HepG2 (cell line): ENCODE measurements at regions not wholly inside any gene's neighbourhood (a gene's known extent, or its start where the extent isn't known, plus 50 kb on each side); places are given as distances from the start of the nearest gene placed in this dataset.

Experiments
- ATAC-seq: fragments of 200-7000 bp; cut with Tn5 transposase; 3 replicates; pipeline ENCODE4 v1.9.1; 2020; ENCODE audit warnings: mild to moderate bottlenecking, moderate library complexity
- BruUV-seq: library from RNA; stranded (reverse); fragments of 400-500 nt; replicated peaks from 2 replicates; lab custom pipeline; 2021; lab: Mats Ljungman, UMichigan
- CTCF ChIA-PET: fragments of 300-600 bp; formaldehyde crosslinking; extraction: SDS; loops from one replicate; lab custom pipeline; 2021; ENCODE audit warnings: low total read pairs, inconsistent platforms, low intra/inter-chr PET ratio; lab: Yijun Ruan, JAX
- POLR2A ChIA-PET: fragments of 350-600 bp; sonication (Branson Sonifier 250); formaldehyde crosslinking; loops from one replicate; lab custom pipeline; 2020; ENCODE audit warnings: antibody characterized with exemption, inconsistent platforms; lab: Yijun Ruan, JAX
- DNase-seq: peaks from one replicate; pipeline ENCODE4 v3.0.0-alpha.2; 2015; ENCODE audit warnings: low spot score
- FAIRE-seq: peaks from 3 replicates; lab custom pipeline; 2011; peaks lifted over from hg19 to GRCh38; lab: Jason Lieb, UNC
- H2AFZ ChIP-seq: one replicate; pipeline ENCODE4 v1.6.1; 2011; ENCODE audit warnings: low read length, inconsistent platforms
- H3K27ac ChIP-seq: fragments of 300-600 bp; 3 replicates; pipeline ENCODE4 v1.8.0; 2011; ENCODE audit warnings: mixed run types, mild to moderate bottlenecking, mixed read lengths, low read length, inconsistent platforms; ENCODE audit not compliant: insufficient read depth; ENCODE audit errors: extremely low read length
- H3K27me3 ChIP-seq, 2 experiments: fragments of 200-600 bp in 1 of 2; 2 replicates in 1 of 2; 3 replicates in 1 of 2; pipeline versions ENCODE4 v1.6.0 to v1.8.0; 2011; ENCODE audit warnings: low read length in 2 of 2, mild to moderate bottlenecking in 2 of 2, moderate library complexity in 2 of 2, inconsistent platforms in 1 of 2; ENCODE audit not compliant: insufficient read depth in 2 of 2, control insufficient read depth in 1 of 2
- H3K36me3 ChIP-seq, 2 experiments: fragments of 200-600 bp in 1 of 2; replicated peaks in 1 of 2; 2 replicates in 1 of 2; 3 replicates in 1 of 2; pipeline versions ENCODE4 v1.5.1 to v1.8.0; 2011; ENCODE audit warnings: low read length in 2 of 2, inconsistent platforms in 1 of 2; ENCODE audit not compliant: insufficient read depth in 2 of 2, control insufficient read depth in 1 of 2
- H3K4me1 ChIP-seq: 2 replicates; pipeline ENCODE4 v1.5.1; 2012; ENCODE audit warnings: low read length, inconsistent platforms; ENCODE audit not compliant: insufficient read depth
- H3K4me2 ChIP-seq: 2 replicates; pipeline ENCODE4 v1.6.0; 2011; ENCODE audit warnings: low read depth, low read length, inconsistent platforms
- H3K4me3 ChIP-seq, 3 experiments: fragments of 200-600 bp in 1 of 3; sonication (generic), shearing (Covaris generic) in 1 of 3; replicated peaks in 1 of 3; 2 replicates each; pipeline ENCODE4 v1.5.1; 2011 to 2016; ENCODE audit warnings: low read length in 3 of 3, inconsistent platforms in 2 of 3, low read depth in 2 of 3, mild to moderate bottlenecking in 2 of 3, control low read depth in 1 of 3, mixed read lengths in 1 of 3; ENCODE audit not compliant: insufficient read depth in 1 of 3
- H3K79me2 ChIP-seq: one replicate; pipeline ENCODE4 v1.6.1; 2011; ENCODE audit warnings: low read length, inconsistent platforms; ENCODE audit not compliant: insufficient read depth
- H3K9ac ChIP-seq: 2 replicates; pipeline ENCODE4 v1.6.0; 2011; ENCODE audit warnings: mild to moderate bottlenecking, low read depth, low read length, inconsistent platforms; ENCODE audit not compliant: insufficient read depth
- H3K9me3 ChIP-seq: 2 replicates; pipeline ENCODE4 v1.5.1; 2012; ENCODE audit warnings: mild to moderate bottlenecking, low read length
- H4K20me1 ChIP-seq: 2 replicates; pipeline ENCODE4 v1.6.0; 2011; ENCODE audit warnings: inconsistent platforms, mild to moderate bottlenecking, low read length, moderate library complexity; ENCODE audit not compliant: insufficient read depth
- CEBPB ChIP-seq: IDR thresholded peaks from 2 replicates; pipeline ENCODE4 v1.6.1; 2011; ENCODE audit warnings: low read depth, low read length, improper control_type of control experiment, borderline replicate concordance
- DDIT3 ChIP-seq: sonication (generic); formaldehyde crosslinking; IDR thresholded peaks from 2 replicates; pipeline ENCODE4 v1.4.0; 2020; ENCODE audit warnings: mild to moderate bottlenecking, missing genetic modification reagents
- GFI1 ChIP-seq: sonication (generic); formaldehyde crosslinking; IDR thresholded peaks from 2 replicates; pipeline ENCODE4 v1.5.0; 2020; ENCODE audit warnings: missing genetic modification reagents, mild to moderate bottlenecking, borderline replicate concordance
- MEF2D ChIP-seq: sonication (generic); formaldehyde crosslinking; IDR thresholded peaks from 2 replicates; pipeline ENCODE4 v1.5.1; 2020; ENCODE audit warnings: mild to moderate bottlenecking, missing genetic modification reagents
- PRDM15 ChIP-seq: sonication (generic); formaldehyde crosslinking; IDR thresholded peaks from 2 replicates; pipeline ENCODE4 v1.4.0; 2020; ENCODE audit warnings: missing genetic modification reagents
- ZNF629 ChIP-seq: sonication (generic); formaldehyde crosslinking; conservative IDR thresholded peaks from 2 replicates; pipeline ENCODE4 v1.5.0; 2020; ENCODE audit warnings: missing genetic modification reagents
- WGBS: methylation state at CpG from one replicate; pipeline ENCODE4 v1.1.6; 2017; ENCODE audit warnings: low lambda C conversion rate; 5-methylcytosine and 5-hydroxymethylcytosine counted together
- in situ Hi-C: cut with HindIII; loops from 2 replicates; pipeline ENCODE4 v1.10.0; 2017; ENCODE audit warnings: low pct_unique_long_range_greater_than_20kb; ENCODE audit not compliant: extremely low pct_ligation_motif_present
- intact Hi-C: fragments of 100-400 bp; cut with micrococcal nuclease; formaldehyde crosslinking; loops from one replicate; pipeline ENCODE4 v1.10.0; 2022; ENCODE audit not compliant: unreplicated experiment

GRCh38 chr3:72310419-72311380 is 525.8 kb upstream of the PROK2 start (continued):
- TF ChIP-seq PRDM15 (CRISPR knock-in tag) (peak; percentile 68; the same call in 1 of the 2 replicates), MEF2D (0 out of 2 replicates have a peak, but pooled peaks have one; percentile 25), ZNF629 (CRISPR knock-in tag) (peak; percentile 73)

- H3K27ac ChIP-seq: no peak overlapping the region
- TF ChIP-seq CEBPB (peak; percentile 0; the same call in 1 of the 2 replicates), DDIT3 (CRISPR knock-in tag) (no peak), GFI1 (CRISPR knock-in tag) (no peak)
Measured at GRCh38 chr3:72309661-72310418, 524.9 kb upstream of the PROK2 start.

More at GRCh38 chr3:72309661-72310418, 524.9 kb upstream of the PROK2 start:
- peak overlapping the region; percentile 76 for H3K4me2 ChIP-seq
- no peak overlapping the region for H3K9ac ChIP-seq
- no peak overlapping the region for H3K4me3 ChIP-seq
- FAIRE-seq: no peak
- H3K79me2 ChIP-seq: no peaks in the 10 kb centered on the region
- peaks cover 14% of the 10 kb centered on the region for H3K4me1 ChIP-seq
- ChIA-PET CTCF (no interaction called here), POLR2A (no interaction called here)
- no peaks in the 10 kb centered on the region for H4K20me1 ChIP-seq
- H3K36me3 ChIP-seq: no peaks in the 10 kb centered on the region
- H2AFZ ChIP-seq: no peak overlapping the region
- WGBS: 47% methylated on average over 11 of the region's 11 CpGs
- no peak for DNase-seq
- no TSS peak for BruUV-seq
- peaks cover 1 to 4% of the 10 kb centered on the region in 2 experiments; a peak in 2 of 5 replicates for H3K27me3 ChIP-seq
- intact Hi-C loops: loop anchor here (2.0 kb wide), 1 partner anchor 79 kb away; no protein-coding TSS in a partner anchor
- in situ Hi-C loops: no loop called here
- ATAC-seq: peak; percentile 82
- no peaks in the 10 kb centered on the region for H3K9me3 ChIP-seq
